ENCODE measurements at regions not wholly inside any gene's neighbourhood (a gene's known extent, or its start where the extent isn't known, plus 50 kb on each side); places are given as distances from the start of the nearest gene placed in this dataset.

GRCh38 chr3:157807280-157807679 is 298.9 kb downstream of the SHOX2 start:
- no peak for DNase-seq

GRCh38 chr3:157805538-157805937 is 300.7 kb downstream of the SHOX2 start:
- DNase-seq, result no peak

- DNase-seq, result no peak
Observed at GRCh38 chr3:157794771-157795170, 291.6 kb upstream of the VEPH1 start.

DNA sequence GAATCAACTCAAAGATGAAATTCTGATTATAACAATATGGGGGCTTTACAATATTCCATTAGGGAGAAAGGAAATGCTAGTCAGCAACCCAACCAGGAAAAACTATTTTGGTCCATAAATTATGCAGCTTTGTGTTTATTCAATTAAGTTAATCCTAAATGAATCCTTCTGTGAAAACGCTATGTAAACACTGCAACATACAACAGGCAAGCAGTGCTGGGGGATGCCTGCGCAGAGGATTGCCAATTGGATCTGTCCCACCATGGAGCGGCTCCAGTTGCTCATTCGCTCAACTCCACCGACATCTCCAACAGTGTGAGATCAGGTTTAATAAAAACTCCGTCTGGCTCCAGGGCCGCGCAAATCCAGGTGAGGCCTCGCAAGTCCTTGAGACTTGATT is 290.5 kb upstream of the VEPH1 start:
- peak; percentile 98 for DNase-seq

DNA sequence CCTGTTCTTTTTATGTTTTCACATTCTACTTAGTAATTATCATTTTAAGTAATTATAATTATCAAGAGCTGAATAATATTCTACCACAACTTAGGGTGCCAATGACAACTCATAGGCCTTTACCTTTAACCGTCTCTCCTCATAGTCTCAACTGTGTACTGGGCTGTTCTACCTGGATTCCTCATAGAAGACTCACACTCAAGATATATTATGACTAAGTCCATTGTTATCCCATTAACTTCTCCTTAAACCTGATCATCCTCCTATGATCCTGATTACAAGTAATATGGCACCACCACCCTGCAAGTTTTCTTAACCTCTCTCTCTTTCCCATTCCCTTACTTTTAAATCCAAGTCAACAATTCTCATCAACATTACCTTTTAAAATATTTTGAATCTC is 285.9 kb upstream of the VEPH1 start:
- no peak for DNase-seq

GRCh38 chr3:157786618-157787017 is 283.4 kb upstream of the VEPH1 start:
- peak; percentile 29 for DNase-seq

DNA sequence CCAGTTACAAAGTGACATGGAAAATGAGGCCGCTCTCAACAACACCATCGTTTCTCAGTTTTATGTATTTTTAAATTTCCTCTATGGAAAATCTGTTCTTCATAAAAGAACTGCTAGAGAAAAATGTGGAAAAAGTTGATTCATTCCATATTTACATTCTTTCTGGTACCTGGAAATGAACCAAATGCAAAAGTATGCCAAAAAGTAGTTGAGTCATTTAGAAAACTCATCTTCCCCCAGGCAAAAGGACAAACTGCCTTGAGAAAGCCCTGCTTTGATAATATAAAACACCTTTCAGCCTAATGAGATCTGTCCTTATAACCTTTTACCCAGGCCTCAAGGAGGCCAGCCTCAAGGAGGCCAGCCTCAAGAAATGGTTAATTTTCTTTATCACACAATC is 283.0 kb upstream of the VEPH1 start:
- peak; percentile 84 for DNase-seq

- DNase-seq, result peak; percentile 49
Observed at GRCh38 chr3:157785102-157785826, 282.0 kb upstream of the VEPH1 start.

DNA sequence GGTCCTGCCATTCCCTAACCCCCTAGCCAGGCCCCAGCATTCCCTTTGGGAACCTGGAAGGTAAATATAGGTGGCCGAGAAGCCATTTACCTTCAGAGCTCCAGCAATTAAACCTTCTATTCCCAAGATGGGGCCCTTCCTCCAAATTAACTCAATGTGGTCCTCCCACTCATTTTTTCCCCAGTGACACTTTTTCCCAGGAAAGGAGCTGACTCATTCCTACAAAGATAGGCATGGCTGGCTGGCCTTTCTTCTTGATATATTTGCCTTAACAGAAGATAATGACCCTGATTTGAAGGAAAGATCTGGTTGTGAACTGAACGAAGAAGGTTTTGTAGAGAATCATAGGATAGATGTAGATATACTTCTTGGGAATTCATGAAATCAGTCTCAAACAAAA is 279.0 kb upstream of the VEPH1 start:
- DNase-seq, result no peak

DNA sequence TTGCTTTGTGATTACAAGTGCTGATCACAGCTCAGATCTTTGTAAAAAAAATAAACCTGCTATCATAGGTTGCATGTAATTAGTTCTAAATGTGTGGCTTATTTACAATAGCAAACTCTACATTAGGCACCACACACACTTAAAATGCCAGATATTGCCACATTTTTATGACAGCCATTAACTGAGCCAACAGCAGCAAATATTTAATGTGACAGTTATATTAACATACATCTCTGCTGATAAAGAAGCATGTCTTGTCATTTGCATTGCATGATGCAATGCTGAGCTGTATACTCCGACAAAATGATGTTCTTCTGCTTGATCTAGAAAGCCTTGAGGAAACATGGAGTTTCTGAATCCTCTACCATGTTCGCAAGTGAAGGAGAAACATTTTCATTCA is 273.6 kb upstream of the VEPH1 start:
- DNase-seq, result no peak

- DNase-seq, result no peak
Observed at GRCh38 chr3:157775446-157775845, 272.2 kb upstream of the VEPH1 start.

GRCh38 chr3:157769378-157769777 is 266.2 kb upstream of the VEPH1 start:
- no peak for DNase-seq

- DNase-seq, result no peak
Observed at GRCh38 chr3:157767607-157768006, 264.4 kb upstream of the VEPH1 start.

- DNase-seq, result no peak
Observed at GRCh38 chr3:157763644-157764043, 260.4 kb upstream of the VEPH1 start.

DNA sequence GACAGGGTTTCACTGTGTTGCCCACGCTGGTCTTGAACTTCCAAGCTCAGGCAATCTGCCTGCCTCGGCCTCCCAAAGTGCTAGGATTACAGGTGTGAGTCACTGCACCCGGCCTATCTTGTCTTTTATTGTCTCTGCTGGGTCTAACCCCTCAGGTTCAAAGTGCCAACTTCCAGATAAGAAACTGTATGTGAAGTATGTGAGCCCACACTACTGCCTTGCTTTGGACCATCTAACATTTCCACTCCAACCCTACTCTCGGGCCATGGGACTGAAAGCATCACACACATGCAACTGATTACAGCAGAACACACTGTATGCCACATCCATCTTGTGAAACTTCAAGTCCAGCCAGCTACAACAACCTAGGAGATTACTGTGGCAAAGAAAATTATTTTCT is 256.1 kb upstream of the VEPH1 start:
- no peak for DNase-seq

DNA sequence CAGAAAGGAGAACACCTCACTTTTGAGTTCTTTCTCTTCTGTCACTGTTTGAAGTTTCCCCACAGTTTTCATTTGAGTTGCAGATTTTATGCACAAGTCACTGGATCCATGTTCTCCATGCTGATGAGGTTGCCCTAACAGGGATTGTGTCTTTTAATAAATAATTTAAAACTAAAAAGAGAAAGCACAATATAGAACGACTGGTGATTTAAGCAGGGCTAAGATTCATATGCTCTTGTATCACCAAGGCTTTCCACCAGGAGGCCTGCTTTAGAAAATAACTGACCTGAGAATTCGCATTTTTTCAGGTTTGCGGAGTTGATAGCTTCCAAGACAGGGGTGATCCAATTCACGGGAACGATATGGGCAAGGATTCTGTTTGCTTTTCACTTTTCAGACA is 252.0 kb upstream of the VEPH1 start:
- DNase-seq, result no peak

- peak; percentile 49 for DNase-seq
Observed at GRCh38 chr3:157754451-157754850, 251.2 kb upstream of the VEPH1 start.

DNA sequence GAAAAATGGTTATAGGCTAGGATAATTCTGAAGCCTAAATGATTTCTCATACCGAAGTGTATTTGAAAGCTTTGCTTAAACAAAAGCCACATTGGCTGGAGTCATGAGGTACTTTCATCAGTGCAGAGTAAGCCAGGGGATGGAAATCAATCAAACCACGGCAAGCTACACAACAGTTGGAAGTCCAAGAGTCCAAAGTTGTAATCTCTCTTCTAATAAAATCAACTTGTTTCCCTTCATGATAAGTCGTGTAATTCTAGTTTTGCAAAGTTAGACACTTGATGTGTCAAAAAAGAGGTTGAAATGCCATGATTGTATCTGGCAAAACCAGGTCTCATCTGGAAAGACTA is 250.5 kb upstream of the VEPH1 start:
- DNase-seq, result no peak

GRCh38 chr3:157752956-157753786 is 250.0 kb upstream of the VEPH1 start:
- peak; percentile 71 for DNase-seq

DNA sequence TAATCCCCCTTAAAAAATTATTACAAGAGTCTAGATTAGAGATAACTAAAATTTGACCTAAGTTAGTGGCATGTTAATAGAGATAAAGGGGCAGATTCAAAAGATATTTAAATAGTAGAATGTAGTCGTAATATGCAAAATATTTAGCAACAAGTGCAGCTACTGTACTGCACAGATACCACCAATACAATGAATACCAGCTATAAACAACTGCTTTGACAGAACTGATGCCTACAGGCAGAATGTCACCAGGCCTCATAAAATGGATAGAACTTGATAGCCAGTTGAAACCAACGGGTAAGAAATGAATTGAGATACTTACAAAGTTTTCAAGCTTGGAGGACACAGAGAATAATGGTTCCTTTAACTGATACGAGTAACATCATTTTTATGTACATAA is 249.3 kb upstream of the VEPH1 start:
- no peak for DNase-seq

DNA sequence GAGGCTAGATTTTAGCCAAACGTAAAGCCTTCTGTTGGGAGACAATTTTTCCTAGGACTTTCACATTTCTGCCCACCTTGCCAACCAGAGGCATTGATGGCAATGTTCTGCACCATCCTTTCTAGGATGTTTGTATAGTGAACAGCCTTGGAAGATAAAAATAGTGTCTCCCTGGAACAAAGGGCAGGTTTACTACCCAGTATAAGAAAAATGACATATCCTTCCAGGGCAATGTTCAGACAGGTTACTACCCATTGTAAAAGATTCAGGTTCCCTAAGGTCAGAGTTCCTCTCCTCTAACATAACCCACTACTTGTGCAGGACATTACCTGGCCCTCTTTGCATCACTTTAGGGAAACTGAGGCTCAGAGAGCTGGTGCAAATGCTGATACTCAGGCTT is 248.2 kb upstream of the VEPH1 start:
- DNase-seq, result no peak

DNA sequence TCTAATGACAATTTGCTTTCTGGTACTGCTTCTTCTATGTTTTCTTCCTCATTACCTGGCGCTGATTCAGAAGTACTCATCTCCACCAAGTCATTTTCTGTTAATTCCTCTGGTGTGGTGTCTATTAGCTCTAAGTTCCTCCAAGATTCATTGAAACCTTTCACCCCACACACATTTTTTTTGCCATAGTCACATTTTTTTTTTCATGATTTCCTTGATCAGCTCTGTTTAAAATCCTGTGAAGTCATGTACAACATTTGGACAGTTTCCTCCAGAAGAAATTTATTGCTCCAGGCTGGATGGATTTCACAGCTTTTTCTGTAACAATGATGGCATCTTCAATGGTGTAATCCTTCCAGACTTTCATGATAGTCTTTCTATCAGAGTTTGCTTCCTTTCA is 243.2 kb upstream of the VEPH1 start:
- peak; percentile 34 for DNase-seq

GRCh38 chr3:157741607-157742006 is 238.4 kb upstream of the VEPH1 start:
- no peak for DNase-seq

DNA sequence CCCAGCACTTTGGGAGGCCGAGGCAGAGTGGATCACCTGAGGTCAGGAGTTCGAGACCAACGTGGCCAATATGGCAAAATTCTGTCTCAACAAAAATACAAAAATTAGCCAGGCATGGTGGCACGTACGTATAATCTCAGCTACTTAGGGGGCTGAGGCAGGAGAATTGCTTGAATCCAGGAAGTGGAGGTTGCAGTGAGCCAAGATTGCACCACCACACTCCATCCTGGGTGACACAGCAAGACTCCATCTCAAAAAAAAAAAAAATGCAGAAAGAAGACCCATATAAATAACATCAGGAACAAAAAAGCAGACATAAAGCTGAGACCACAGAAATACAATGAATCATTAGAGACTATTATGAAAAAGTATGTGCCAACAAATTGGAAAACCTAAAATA is 235.2 kb upstream of the VEPH1 start:
- DNase-seq, result no peak

All from skin of body (tissue), 1 donor.